Psoas muscle (tissue), 7 donors: ENCODE measurements at regions not wholly inside any gene's neighbourhood (a gene's known extent, or its start where the extent isn't known, plus 50 kb on each side); places are given as distances from the start of the nearest gene placed in this dataset.

Experiments
- ATAC-seq, 4 donors: fragments of 200-7000 bp; cut with Tn5 transposase; one replicate each; pipeline ENCODE4 v1.9.1; 2020; ENCODE audit warnings: moderate library complexity in 3 of 4, mild to moderate bottlenecking in 2 of 4
- DNase-seq, 2 donors: peaks; one replicate each; pipeline ENCODE4 v3.0.0-alpha.2; 2020
- H3K27ac ChIP-seq: fragments of 200-600 bp; one replicate; pipeline ENCODE4 v1.8.0; 2022
- H3K27me3 ChIP-seq, 3 donors: fragments of 200-600 bp in 1 of 3; one replicate each; pipeline versions ENCODE4 v1.6.1 to v1.8.0; 2013 to 2022; ENCODE audit warnings: low read length in 2 of 3, mild to moderate bottlenecking in 2 of 3, moderate library complexity in 1 of 3; ENCODE audit not compliant: insufficient read depth in 3 of 3
- H3K36me3 ChIP-seq, 2 donors: fragments of 200-600 bp in 1 of 2; one replicate each; pipeline versions ENCODE4 v1.6.1 to v1.8.0; 2013 to 2022; ENCODE audit warnings: low read depth in 1 of 2, mild to moderate bottlenecking in 1 of 2, moderate library complexity in 1 of 2; ENCODE audit not compliant: insufficient read depth in 1 of 2
- H3K4me1 ChIP-seq: fragments of 200-600 bp; one replicate; pipeline ENCODE4 v1.8.0; 2022
- H3K4me3 ChIP-seq: fragments of 200-600 bp; one replicate; pipeline ENCODE4 v1.8.0; 2022; ENCODE audit warnings: mild to moderate bottlenecking
- H3K9me3 ChIP-seq: fragments of 200-600 bp; one replicate; pipeline ENCODE4 v1.8.0; 2022
- CTCF ChIP-seq: fragments of 200-600 bp; IDR thresholded peaks from one replicate; pipeline ENCODE4 v1.8.0; 2022; ENCODE audit warnings: antibody characterized with exemption
- WGBS, 3 donors: extraction: QIAGEN DNeasy Blood & Tissue Kit; methylation state at CpG; one replicate each; pipeline versions ENCODE4 v1.1.6 to v1.1.7; 2013; 5-methylcytosine and 5-hydroxymethylcytosine counted together
- intact Hi-C, 2 donors: fragments of 100-400 bp; cut with DNase I; formaldehyde crosslinking; loops; one replicate each; pipeline versions ENCODE4 v1.11.0 to v1.14.2; 2022
- donor health status: healthy with polysubstance abuse.
- donor health status: DM: no; HTN: no; CAD: no; lungs with moderate emphysema.
- donor health status: Bipolar disorder and iron deficiency.
- donor health status: healthy.
- donor health status: DM: yes; HTN: yes; CAD: no.
- donor health status: DM: no; HTN: no; CAD: no.
- donor health status: DM: yes; HTN: yes; CAD: no.

GRCh38 chr13:31910633-31911032 is 120.9 kb upstream of the FRY start:
- H3K27ac ChIP-seq, result no peak overlapping the region
- H3K36me3 ChIP-seq, result no peaks in the 10 kb centered on the region
- TF ChIP-seq CTCF, result no peak
- H3K4me1 ChIP-seq, result peaks cover 10% of the 10 kb centered on the region
- ATAC-seq (no peak), DNase-seq (no peak)
- no peaks in the 10 kb centered on the region for H3K27me3 ChIP-seq
- H3K4me3 ChIP-seq, result no peak overlapping the region
- 98 to 100% (median 100%) methylated on average over 2 of the region's 2 CpGs for WGBS, 3 donors
- intact Hi-C loops, result loop anchor here in 1 of 2 donors (5.0 kb wide), 1 partner anchor 402 kb away; no protein-coding TSS in a partner anchor
- H3K9me3 ChIP-seq, result no peaks in the 10 kb centered on the region

- 53 to 74% (median 58%) methylated on average over 2 of the region's 2 CpGs for WGBS, 3 donors
- intact Hi-C loops, result loop anchor here in 1 of 2 donors (5.0 kb wide), 1 partner anchor 399 kb away; no protein-coding TSS in a partner anchor
- TF ChIP-seq CTCF, result no peak
- no peak overlapping the region for H3K27ac ChIP-seq
- peaks cover 6% of the 10 kb centered on the region for H3K4me1 ChIP-seq
- no peak for DNase-seq
- H3K4me3 ChIP-seq, result no peak overlapping the region
- no peaks in the 10 kb centered on the region for H3K27me3 ChIP-seq
- ATAC-seq, result no peak
- no peaks in the 10 kb centered on the region for H3K36me3 ChIP-seq
- H3K9me3 ChIP-seq, result no peaks in the 10 kb centered on the region
Observed at GRCh38 chr13:31912647-31913401, 118.8 kb upstream of the FRY start.

- Histone ChIP-seq H3K4me3 (no peak overlapping the region), H3K9me3 (no peaks in the 10 kb centered on the region), H3K27ac (no peak overlapping the region), H3K36me3 (no peaks in the 10 kb centered on the region), H3K27me3 (no peaks in the 10 kb centered on the region), H3K4me1 (peaks cover 5% of the 10 kb centered on the region)
- intact Hi-C loops, result loop anchor here in 1 of 2 donors (5.0 kb wide), 1 partner anchor 399 kb away; no protein-coding TSS in a partner anchor
- ATAC-seq (no peak), DNase-seq (no peak)
- 74 to 92% (median 80%) methylated on average over 2 of the region's 2 CpGs for WGBS, 3 donors
- no peak for TF ChIP-seq CTCF
Observed at GRCh38 chr13:31913459-31913858, 118.1 kb upstream of the FRY start.

GRCh38 chr13:31914843-31915242 is 116.7 kb upstream of the FRY start:
- Histone ChIP-seq H3K4me3 (no peak overlapping the region), H3K36me3 (no peaks in the 10 kb centered on the region), H3K27ac (no peak overlapping the region), H3K4me1 (no peaks in the 10 kb centered on the region), H3K27me3 (no peaks in the 10 kb centered on the region), H3K9me3 (no peaks in the 10 kb centered on the region)
- WGBS, 3 donors, result 96 to 99% (median 98%) methylated on average over 4 of the region's 4 CpGs
- ATAC-seq, result no peak
- no peak for TF ChIP-seq CTCF
- DNase-seq, result no peak
- intact Hi-C loops, result loop anchor here in 1 of 2 donors (5.0 kb wide), 1 partner anchor 397 kb away; no protein-coding TSS in a partner anchor
